DOHH2 (cell line): ENCODE measurements at regions not wholly inside any gene's neighbourhood (a gene's known extent, or its start where the extent isn't known, plus 50 kb on each side); places are given as distances from the start of the nearest gene placed in this dataset.

Experiments used
- EZH2phosphoT487 ChIP-seq: fragments of 200-600 bp; sonication (generic); IDR thresholded peaks from 2 replicates; pipeline ENCODE4 v1.6.1; 2017; ENCODE audit warnings: borderline replicate concordance, mild to moderate bottlenecking, antibody characterized with exemption, low read length, moderate library complexity, mixed read lengths
- TF ChIP-seq, protein P1 (sequence below): fragments of 200-600 bp; sonication (generic); IDR thresholded peaks from one replicate; pipeline ENCODE4 v1.5.1; 2014; ENCODE audit warnings: antibody characterized with exemption, mild to moderate bottlenecking, low read depth, low read length; ENCODE audit not compliant: poor library complexity, severe bottlenecking

DNA sequence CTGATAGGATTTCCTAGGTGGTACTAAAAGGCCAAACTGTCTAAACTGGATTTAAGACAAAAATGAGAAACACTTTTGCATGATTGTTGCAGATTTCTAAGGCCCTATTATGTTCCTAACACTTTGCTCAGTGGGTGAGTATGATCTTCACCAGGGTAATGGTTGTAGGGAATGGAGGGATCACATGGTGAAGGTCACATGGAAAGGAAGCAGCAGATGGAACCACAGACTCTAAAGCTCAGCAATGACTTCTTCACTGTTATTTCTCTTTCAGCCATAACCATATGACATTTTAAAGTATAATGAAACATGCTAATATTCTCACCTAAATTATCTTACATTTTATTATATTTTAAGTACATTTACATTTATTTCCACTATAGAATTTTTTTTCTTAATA is 51.5 kb downstream of the CHRM3 start:
- TF ChIP-seq, protein P1, sequence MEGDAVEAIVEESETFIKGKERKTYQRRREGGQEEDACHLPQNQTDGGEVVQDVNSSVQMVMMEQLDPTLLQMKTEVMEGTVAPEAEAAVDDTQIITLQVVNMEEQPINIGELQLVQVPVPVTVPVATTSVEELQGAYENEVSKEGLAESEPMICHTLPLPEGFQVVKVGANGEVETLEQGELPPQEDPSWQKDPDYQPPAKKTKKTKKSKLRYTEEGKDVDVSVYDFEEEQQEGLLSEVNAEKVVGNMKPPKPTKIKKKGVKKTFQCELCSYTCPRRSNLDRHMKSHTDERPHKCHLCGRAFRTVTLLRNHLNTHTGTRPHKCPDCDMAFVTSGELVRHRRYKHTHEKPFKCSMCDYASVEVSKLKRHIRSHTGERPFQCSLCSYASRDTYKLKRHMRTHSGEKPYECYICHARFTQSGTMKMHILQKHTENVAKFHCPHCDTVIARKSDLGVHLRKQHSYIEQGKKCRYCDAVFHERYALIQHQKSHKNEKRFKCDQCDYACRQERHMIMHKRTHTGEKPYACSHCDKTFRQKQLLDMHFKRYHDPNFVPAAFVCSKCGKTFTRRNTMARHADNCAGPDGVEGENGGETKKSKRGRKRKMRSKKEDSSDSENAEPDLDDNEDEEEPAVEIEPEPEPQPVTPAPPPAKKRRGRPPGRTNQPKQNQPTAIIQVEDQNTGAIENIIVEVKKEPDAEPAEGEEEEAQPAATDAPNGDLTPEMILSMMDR: no peak
- no peak for TF ChIP-seq EZH2phosphoT487
